MCF 10A (cell line): ENCODE measurements at regions not wholly inside any gene's neighbourhood (a gene's known extent, or its start where the extent isn't known, plus 50 kb on each side); places are given as distances from the start of the nearest gene placed in this dataset.
"Not testable (repeated sequence)": the region's sequence is repeated elsewhere in the genome, so short reads cannot be mapped to it uniquely, and the experiment has no call there.

ENCODE experiments used
- BruUV-seq: library from RNA; stranded (reverse); fragments of 400-500 nt; replicated peaks from 2 replicates; lab custom pipeline; 2021; lab: Mats Ljungman, UMichigan
- CTCF ChIA-PET: fragments of 300-600 bp; sonication (Branson Sonifier 250); formaldehyde crosslinking; extraction: SDS; loops from one replicate; lab custom pipeline; 2021; ENCODE audit warnings: antibody characterized with exemption, inconsistent platforms; lab: Yijun Ruan, JAX
- POLR2A ChIA-PET: fragments of 300-600, 350-650 bp; sonication (Branson Sonifier 250); formaldehyde crosslinking; extraction: SDS; loops from one replicate; lab custom pipeline; 2020; ENCODE audit warnings: antibody characterized with exemption, inconsistent platforms; lab: Yijun Ruan, JAX
- DNase-seq: peaks from one replicate; pipeline ENCODE4 v3.0.0-alpha.2; 2018; ENCODE audit not compliant: unreplicated experiment
- H3K27ac Mint-ChIP-seq: one replicate; pipeline ENCODE4 v1.8.0; 2022; ENCODE audit warnings: mild to moderate bottlenecking, low read depth, mixed read lengths; ENCODE audit not compliant: unreplicated experiment
- H3K27me3 Mint-ChIP-seq: one replicate; pipeline ENCODE4 v1.8.0; 2022; ENCODE audit warnings: mixed read lengths; ENCODE audit not compliant: insufficient read depth, unreplicated experiment
- H3K36me3 Mint-ChIP-seq: one replicate; pipeline ENCODE4 v1.8.0; 2022; ENCODE audit warnings: mild to moderate bottlenecking, moderate library complexity, mixed read lengths; ENCODE audit not compliant: insufficient read depth, unreplicated experiment
- H3K4me1 Mint-ChIP-seq: one replicate; pipeline ENCODE4 v1.8.0; 2022; ENCODE audit warnings: mixed read lengths; ENCODE audit not compliant: insufficient read depth, unreplicated experiment
- H3K4me3 Mint-ChIP-seq: one replicate; pipeline ENCODE4 v1.8.0; 2022; ENCODE audit warnings: mild to moderate bottlenecking, moderate library complexity, mixed read lengths; ENCODE audit not compliant: unreplicated experiment
- H3K9me3 Mint-ChIP-seq: one replicate; pipeline ENCODE4 v1.8.0; 2022; ENCODE audit warnings: mixed read lengths; ENCODE audit not compliant: unreplicated experiment
- intact Hi-C: fragments of 100-400 bp; cut with micrococcal nuclease; formaldehyde crosslinking; loops from 2 replicates; pipeline ENCODE4 v1.14.1; 2022

- H3K9me3 Mint-ChIP-seq, POLR2A ChIA-PET, intact Hi-C loops, BruUV-seq, H3K4me1 Mint-ChIP-seq, H3K27ac Mint-ChIP-seq, H3K4me3 Mint-ChIP-seq, H3K27me3 Mint-ChIP-seq, DNase-seq, CTCF ChIA-PET: not testable (repeated sequence)
- H3K36me3 Mint-ChIP-seq, result peaks cover 12% of the 10 kb centered on the region
Observed at GRCh38 chr15:30688684-30689083, 62.8 kb downstream of the ARHGAP11B start.

- H3K27me3 Mint-ChIP-seq, H3K9me3 Mint-ChIP-seq, H3K27ac Mint-ChIP-seq, POLR2A ChIA-PET, CTCF ChIA-PET, BruUV-seq, intact Hi-C loops, H3K4me3 Mint-ChIP-seq, H3K4me1 Mint-ChIP-seq, DNase-seq: not testable (repeated sequence)
- peaks cover 12% of the 10 kb centered on the region for H3K36me3 Mint-ChIP-seq
Observed at GRCh38 chr15:30690153-30690552, 64.2 kb downstream of the ARHGAP11B start.

- DNase-seq, H3K4me3 Mint-ChIP-seq: not testable (repeated sequence)
Observed at GRCh38 chr15:30695811-30696210, 69.9 kb downstream of the ARHGAP11B start.

GRCh38 chr15:30696439-30697314, 70.7 kb downstream of the ARHGAP11B start:
- H3K4me3 Mint-ChIP-seq, DNase-seq, POLR2A ChIA-PET, H3K27ac Mint-ChIP-seq, intact Hi-C loops, H3K9me3 Mint-ChIP-seq, H3K36me3 Mint-ChIP-seq, BruUV-seq, H3K27me3 Mint-ChIP-seq, CTCF ChIA-PET, H3K4me1 Mint-ChIP-seq: not testable (repeated sequence)

More at GRCh38 chr15:30695811-30696210, 69.9 kb downstream of the ARHGAP11B start:
- H3K36me3 Mint-ChIP-seq, H3K9me3 Mint-ChIP-seq, H3K4me1 Mint-ChIP-seq, H3K27me3 Mint-ChIP-seq, POLR2A ChIA-PET, CTCF ChIA-PET, H3K27ac Mint-ChIP-seq, BruUV-seq, intact Hi-C loops: not testable (repeated sequence)

GRCh38 chr15:30697315-30697685, 71.4 kb downstream of the ARHGAP11B start:
- H3K27ac Mint-ChIP-seq, BruUV-seq, intact Hi-C loops, CTCF ChIA-PET, H3K36me3 Mint-ChIP-seq, POLR2A ChIA-PET, H3K9me3 Mint-ChIP-seq, H3K4me3 Mint-ChIP-seq, H3K4me1 Mint-ChIP-seq, H3K27me3 Mint-ChIP-seq, DNase-seq: not testable (repeated sequence)

GRCh38 chr15:30700006-30700597, 74.2 kb downstream of the ARHGAP11B start:
- H3K27me3 Mint-ChIP-seq, H3K36me3 Mint-ChIP-seq, H3K4me3 Mint-ChIP-seq, POLR2A ChIA-PET, CTCF ChIA-PET, intact Hi-C loops, H3K27ac Mint-ChIP-seq, H3K9me3 Mint-ChIP-seq, DNase-seq, H3K4me1 Mint-ChIP-seq, BruUV-seq: not testable (repeated sequence)

GRCh38 chr15:30707976-30708685, 82.2 kb downstream of the ARHGAP11B start:
- CTCF ChIA-PET, H3K9me3 Mint-ChIP-seq, H3K4me3 Mint-ChIP-seq, H3K27me3 Mint-ChIP-seq, intact Hi-C loops, POLR2A ChIA-PET, H3K36me3 Mint-ChIP-seq, H3K27ac Mint-ChIP-seq, BruUV-seq, H3K4me1 Mint-ChIP-seq, DNase-seq: not testable (repeated sequence)

GRCh38 chr15:30708809-30709208, 82.9 kb downstream of the ARHGAP11B start:
- CTCF ChIA-PET, H3K4me3 Mint-ChIP-seq, H3K27me3 Mint-ChIP-seq, POLR2A ChIA-PET, H3K9me3 Mint-ChIP-seq, BruUV-seq, H3K36me3 Mint-ChIP-seq, H3K27ac Mint-ChIP-seq, DNase-seq, H3K4me1 Mint-ChIP-seq, intact Hi-C loops: not testable (repeated sequence)
